ENCODE measurements at regions not wholly inside any gene's neighbourhood (a gene's known extent, or its start where the extent isn't known, plus 50 kb on each side); places are given as distances from the start of the nearest gene placed in this dataset.
A peak's percentile ranks its signal among the peaks of the same experiment; 100 is the strongest.

DNA sequence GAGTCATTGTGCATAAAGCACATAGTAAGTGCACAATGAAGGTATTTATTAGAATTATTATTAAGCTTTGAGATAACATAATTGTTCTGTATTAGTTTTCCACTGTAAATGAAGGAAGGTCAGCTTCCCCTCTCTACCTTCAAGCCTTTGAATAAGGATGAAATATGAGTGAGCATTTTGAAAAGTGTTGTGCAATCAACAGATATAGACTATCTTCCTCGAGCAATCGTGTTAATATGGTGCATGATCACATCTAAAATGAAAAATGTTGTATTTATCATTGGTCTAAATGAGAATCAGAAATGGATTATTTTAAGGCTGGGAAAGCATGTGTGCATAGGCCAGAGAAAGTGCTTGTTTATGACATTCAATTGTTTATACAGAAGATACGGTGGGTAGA is 1474.6 kb upstream of the TENM3 start:
- H3K4me2 ChIP-seq (ENCODE audit: low read depth, low read length), result no peak overlapping the region
- no peak overlapping the region for H2AK5ac ChIP-seq (ENCODE audit: low read depth, low read length)
- H3K36me3 ChIP-seq (ENCODE audit: control insufficient read depth, insufficient read depth, low read length), result no peaks in the 10 kb centered on the region
- CTCF ChIA-PET, result no interaction called here
- dilution Hi-C loops (cut with HindIII; ENCODE audit: low sequenced_read_pairs, unreplicated experiment), result no loop called here
- TF ChIP-seq CEBPB (IDR thresholded peaks at IDR 0.05; ENCODE audit: low read depth, low read length), result peak; percentile 76
- TF ChIP-seq, protein P1, sequence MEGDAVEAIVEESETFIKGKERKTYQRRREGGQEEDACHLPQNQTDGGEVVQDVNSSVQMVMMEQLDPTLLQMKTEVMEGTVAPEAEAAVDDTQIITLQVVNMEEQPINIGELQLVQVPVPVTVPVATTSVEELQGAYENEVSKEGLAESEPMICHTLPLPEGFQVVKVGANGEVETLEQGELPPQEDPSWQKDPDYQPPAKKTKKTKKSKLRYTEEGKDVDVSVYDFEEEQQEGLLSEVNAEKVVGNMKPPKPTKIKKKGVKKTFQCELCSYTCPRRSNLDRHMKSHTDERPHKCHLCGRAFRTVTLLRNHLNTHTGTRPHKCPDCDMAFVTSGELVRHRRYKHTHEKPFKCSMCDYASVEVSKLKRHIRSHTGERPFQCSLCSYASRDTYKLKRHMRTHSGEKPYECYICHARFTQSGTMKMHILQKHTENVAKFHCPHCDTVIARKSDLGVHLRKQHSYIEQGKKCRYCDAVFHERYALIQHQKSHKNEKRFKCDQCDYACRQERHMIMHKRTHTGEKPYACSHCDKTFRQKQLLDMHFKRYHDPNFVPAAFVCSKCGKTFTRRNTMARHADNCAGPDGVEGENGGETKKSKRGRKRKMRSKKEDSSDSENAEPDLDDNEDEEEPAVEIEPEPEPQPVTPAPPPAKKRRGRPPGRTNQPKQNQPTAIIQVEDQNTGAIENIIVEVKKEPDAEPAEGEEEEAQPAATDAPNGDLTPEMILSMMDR (conservative IDR thresholded peaks at IDR 0.05; ENCODE audit: low read depth, low read length), result no peak
- H3K9me1 ChIP-seq (ENCODE audit: insufficient read depth, low read length), result no peaks in the 10 kb centered on the region
- no peak overlapping the region for H3K18ac ChIP-seq (ENCODE audit: low read depth, low read length)
- 67% methylated on average over 1 of the region's 3 CpGs; no CpG with 5 or more reads in 1 of the 2 experiments for WGBS, 2 experiments (ENCODE audit: extremely low coverage in 2 of 2, insufficient read length in 1 of 2)
- no peak overlapping the region for H3K14ac ChIP-seq (replicated peaks; ENCODE audit: low read depth, low read length)
- intact Hi-C loops (cut with micrococcal nuclease), result no loop called here
- H3K9ac ChIP-seq (ENCODE audit: low read depth, low read length), result no peak overlapping the region
- no TSS peak for BruUV-seq (replicated peaks)
- H3K27me3 ChIP-seq (ENCODE audit: control insufficient read depth, insufficient read depth, low read length), result no peaks in the 10 kb centered on the region
- H2BK20ac ChIP-seq (ENCODE audit: low read depth, low read length), result no peak overlapping the region
- H3K79me1 ChIP-seq (ENCODE audit: low read depth in 1 of 2, low read length in 2 of 2), result no peaks in the 10 kb centered on the region
- ATAC-seq (ENCODE audit: low read depth) (no peak), DNase-seq (no peak)
- no peak overlapping the region for H2AFZ ChIP-seq (replicated peaks; ENCODE audit: low read length, poor library complexity)
- H3K9me3 ChIP-seq (ENCODE audit: control insufficient read depth, insufficient read depth, low read length), result no peaks in the 10 kb centered on the region
- H3K4me3 ChIP-seq (ENCODE audit: insufficient read depth, low read depth, low read length), result no peak overlapping the region
- POLR2A ChIA-PET (ENCODE audit: unreplicated experiment), result interaction anchor here (0.6 kb wide), 1 partner anchor 1270 kb away, joined by 4 read pairs; no protein-coding TSS in a partner anchor
- H3K4ac ChIP-seq (ENCODE audit: low read depth, low read length), result no peak overlapping the region
- H4K20me1 ChIP-seq (ENCODE audit: insufficient read depth, low read length), result no peaks in the 10 kb centered on the region
- no peaks in the 10 kb centered on the region for H3K4me1 ChIP-seq (ENCODE audit: control insufficient read depth, insufficient read depth, low read length)
- no peak overlapping the region for H4K91ac ChIP-seq (ENCODE audit: insufficient read depth, low read depth, low read length)
- no peak overlapping the region for H4K5ac ChIP-seq (ENCODE audit: low read depth, low read length)
- no peak overlapping the region for H3K56ac ChIP-seq (ENCODE audit: extremely low read depth, insufficient read depth, low read length)
- H3K23ac ChIP-seq (ENCODE audit: low read depth, low read length), result no peak overlapping the region
- no peak overlapping the region for H2AK9ac ChIP-seq (replicated peaks; ENCODE audit: low read depth, low read length, poor library complexity)
- H3K27ac ChIP-seq (ENCODE audit: insufficient read depth, low read length), result no peak overlapping the region
- no peak overlapping the region for H2BK15ac ChIP-seq (ENCODE audit: low read depth, low read length)
- no peak overlapping the region for H2BK120ac ChIP-seq (ENCODE audit: low read depth, low read length)
- in situ Hi-C loops (cut with MboI; ENCODE audit: low sequenced_read_pairs), result no loop called here
- no peak overlapping the region for H2BK5ac ChIP-seq (ENCODE audit: low read depth, low read length, poor library complexity, severe bottlenecking)
- H4K8ac ChIP-seq (ENCODE audit: low read depth in 2 of 2, low read length in 2 of 2), result no peak overlapping the region

All from IMR-90 (cell line).